Breast epithelium (tissue), 4 donors: ENCODE measurements at regions not wholly inside any gene's neighbourhood (a gene's known extent, or its start where the extent isn't known, plus 50 kb on each side); places are given as distances from the start of the nearest gene placed in this dataset.
"Not testable (repeated sequence)": the region's sequence is repeated elsewhere in the genome, so short reads cannot be mapped to it uniquely, and the experiment has no call there.

Experiments
- DNase-seq, 2 donors: peaks; one replicate each; pipeline ENCODE4 v3.0.0-alpha.2; 2019; ENCODE audit warnings: low spot score in 2 of 2
- H3K27ac ChIP-seq, 2 donors: fragments of 200-600 bp; sonication (generic) in 1 of 2; one replicate each; pipeline ENCODE4 v1.5.1; 2016 to 2019; ENCODE audit warnings: mild to moderate bottlenecking in 1 of 2
- H3K27me3 ChIP-seq, 2 donors: fragments of 200-600 bp; sonication (generic) in 1 of 2; one replicate each; pipeline versions ENCODE4 v1.5.1 to v1.6.0; 2017 to 2019; ENCODE audit warnings: control low read depth in 1 of 2, mild to moderate bottlenecking in 1 of 2
- H3K36me3 ChIP-seq: fragments of 200-600 bp; one replicate; pipeline ENCODE4 v1.5.1; 2019
- H3K4me1 ChIP-seq, 2 donors: fragments of 200-600 bp; sonication (generic); one replicate each; pipeline ENCODE4 v1.5.1; 2016 to 2019; ENCODE audit warnings: control low read depth in 1 of 2
- H3K4me3 ChIP-seq, 3 donors: fragments of 200-600 bp; sonication (generic); 1 replicate in 2 of 3; 2 replicates in 1 of 3; pipeline ENCODE4 v1.5.1; 2016 to 2019; ENCODE audit warnings: mild to moderate bottlenecking in 3 of 3, moderate library complexity in 2 of 3
- H3K9me3 ChIP-seq, 2 donors: fragments of 200-600 bp; sonication (generic) in 1 of 2; one replicate each; pipeline ENCODE4 v1.5.1; 2016 to 2019; ENCODE audit warnings: control low read depth in 1 of 2
- CTCF ChIP-seq, 3 donors: fragments of 450-650 bp; IDR thresholded peaks; one replicate each; pipeline ENCODE4 v1.5.1; 2016 to 2017; ENCODE audit warnings: antibody characterized with exemption in 3 of 3, mild to moderate bottlenecking in 3 of 3, moderate library complexity in 3 of 3
- POLR2A ChIP-seq: fragments of 450-650 bp; IDR thresholded peaks from one replicate; pipeline ENCODE4 v1.6.1; 2016; ENCODE audit warnings: antibody characterized with exemption, mild to moderate bottlenecking, moderate library complexity
- POLR2AphosphoS5 ChIP-seq, 3 donors: sonication (generic); formaldehyde crosslinking; IDR thresholded peaks; one replicate each; pipeline ENCODE4 v1.6.1; 2017; ENCODE audit warnings: antibody characterized with exemption in 3 of 3
- intact Hi-C: fragments of 100-400 bp; cut with DNase I; formaldehyde crosslinking; loops from one replicate; pipeline ENCODE4 v1.15.1; 2023; ENCODE audit warnings: low total_unique reads

GRCh38 chr13:70994191-70994590 lies 872.8 kb downstream of the DACH1 start:
- TF ChIP-seq POLR2A = no peak
- no peak for TF ChIP-seq POLR2AphosphoS5 (IDR thresholded peaks at IDR 0.05)
- TF ChIP-seq CTCF (IDR thresholded peaks at IDR 0.05) = no peak
- Histone ChIP-seq H3K27ac (no peak overlapping the region), H3K4me3 (no peak overlapping the region)

GRCh38 chr13:70987043-70987442 lies 878.8 kb upstream of the KLHL1 start:
- Histone ChIP-seq H3K36me3 (no peaks in the 10 kb centered on the region), H3K4me3 (no peak overlapping the region), H3K9me3 (no peaks in the 10 kb centered on the region), H3K27me3 (no peaks in the 10 kb centered on the region), H3K4me1 (no peaks in the 10 kb centered on the region), H3K27ac (no peak overlapping the region)
- intact Hi-C loops = no loop called here
- TF ChIP-seq POLR2AphosphoS5 (IDR thresholded peaks at IDR 0.05) (no peak), POLR2A (no peak), CTCF (IDR thresholded peaks at IDR 0.05) (no peak)
- no peak for DNase-seq

More at GRCh38 chr13:70994191-70994590, 872.8 kb downstream of the DACH1 start:
- Histone ChIP-seq H3K36me3 (no peaks in the 10 kb centered on the region), H3K9me3 (no peaks in the 10 kb centered on the region), H3K27me3 (no peaks in the 10 kb centered on the region), H3K4me1 (no peaks in the 10 kb centered on the region)
- DNase-seq = no peak
- intact Hi-C loops = no loop called here

GRCh38 chr13:70985371-70985770 lies 877.1 kb upstream of the KLHL1 start:
- Histone ChIP-seq H3K9me3 (no peaks in the 10 kb centered on the region), H3K4me3 (no peak overlapping the region), H3K27me3 (no peaks in the 10 kb centered on the region), H3K27ac (no peak overlapping the region), H3K4me1 (no peaks in the 10 kb centered on the region), H3K36me3 (no peaks in the 10 kb centered on the region)
- TF ChIP-seq POLR2A = no peak
- DNase-seq = no peak
- intact Hi-C loops = no loop called here

GRCh38 chr13:70981219-70981618 lies 873.0 kb upstream of the KLHL1 start:
- intact Hi-C loops, H3K27ac ChIP-seq, H3K4me3 ChIP-seq, H3K9me3 ChIP-seq, H3K4me1 ChIP-seq, H3K36me3 ChIP-seq, H3K27me3 ChIP-seq, DNase-seq: not testable (repeated sequence)

GRCh38 chr13:70969321-70969720 lies 861.1 kb upstream of the KLHL1 start:
- Histone ChIP-seq H3K4me1 (no peaks in the 10 kb centered on the region), H3K36me3 (no peaks in the 10 kb centered on the region), H3K27me3 (no peaks in the 10 kb centered on the region), H3K4me3 (no peak overlapping the region), H3K9me3 (no peaks in the 10 kb centered on the region), H3K27ac (no peak overlapping the region)
- TF ChIP-seq CTCF (IDR thresholded peaks at IDR 0.05) = no peak
- TF ChIP-seq POLR2AphosphoS5 (IDR thresholded peaks at IDR 0.05) = no peak
- no peak for TF ChIP-seq POLR2A
- DNase-seq = no peak
- intact Hi-C loops = no loop called here

GRCh38 chr13:70967564-70967963 lies 859.3 kb upstream of the KLHL1 start:
- H3K36me3 ChIP-seq = no peaks in the 10 kb centered on the region
- H3K27me3 ChIP-seq = no peaks in the 10 kb centered on the region
- no peak overlapping the region for H3K27ac ChIP-seq
- intact Hi-C loops = no loop called here
- no peaks in the 10 kb centered on the region for H3K9me3 ChIP-seq
- H3K4me3 ChIP-seq = no peak overlapping the region
- no peaks in the 10 kb centered on the region for H3K4me1 ChIP-seq
- no peak for DNase-seq
- no peak for TF ChIP-seq POLR2A
- TF ChIP-seq CTCF (IDR thresholded peaks at IDR 0.05) = no peak
- TF ChIP-seq POLR2AphosphoS5 (IDR thresholded peaks at IDR 0.05) = no peak
